H1 (cell line): ENCODE measurements at regions not wholly inside any gene's neighbourhood (a gene's known extent, or its start where the extent isn't known, plus 50 kb on each side); places are given as distances from the start of the nearest gene placed in this dataset.

Source experiments
- CTCF ChIA-PET: fragments of 300-600 bp; sonication (Branson Sonifier 250); formaldehyde crosslinking; loops from one replicate; lab custom pipeline; 2021; ENCODE audit not compliant: partially characterized antibody; lab: Charles Lee
- POLR2A ChIA-PET: fragments of 300-600 bp; sonication (Branson Sonifier 250); formaldehyde crosslinking; loops from one replicate; lab custom pipeline; 2021; ENCODE audit warnings: inconsistent platforms; ENCODE audit not compliant: partially characterized antibody; lab: Charles Lee
- DNase-seq, 2 experiments: peaks; one replicate each; pipeline versions ENCODE4 v3.0.0 to v3.0.0-alpha.2; 2010 to 2022; ENCODE audit warnings: low spot score in 2 of 2, low read depth in 1 of 2, mixed read lengths in 1 of 2
- FAIRE-seq: peaks from 2 replicates; lab custom pipeline; 2011; peaks lifted over from hg19 to GRCh38; lab: Jason Lieb, UNC
- H2AFZ ChIP-seq: 2 replicates; pipeline ENCODE4 v1.8.1; 2012; ENCODE audit warnings: low read length, inconsistent platforms
- H2AK5ac ChIP-seq: 2 replicates; pipeline ENCODE4 v1.6.1; 2013; ENCODE audit warnings: low read depth, low read length
- H2BK120ac ChIP-seq: replicated peaks from 2 replicates; pipeline ENCODE3; 2013; ENCODE audit warnings: low read depth, low read length, inconsistent platforms
- H2BK12ac ChIP-seq: 2 replicates; pipeline ENCODE4 v1.6.1; 2013; ENCODE audit warnings: low read depth, low read length
- H2BK15ac ChIP-seq: 2 replicates; pipeline ENCODE4 v1.6.1; 2013; ENCODE audit warnings: low read length
- H2BK20ac ChIP-seq: 2 replicates; pipeline ENCODE4 v1.6.1; 2013; ENCODE audit warnings: low read length
- H2BK5ac ChIP-seq: 2 replicates; pipeline ENCODE4 v1.6.1; 2013; ENCODE audit warnings: low read depth, low read length
- H3K14ac ChIP-seq: 2 replicates; pipeline ENCODE4 v1.6.1; 2013; ENCODE audit warnings: inconsistent platforms; ENCODE audit not compliant: insufficient read length
- H3K18ac ChIP-seq: 2 replicates; pipeline ENCODE4 v1.6.1; 2013; ENCODE audit warnings: low read length; ENCODE audit errors: extremely low read depth
- H3K23ac ChIP-seq: 2 replicates; pipeline ENCODE4 v1.6.1; 2013; ENCODE audit warnings: inconsistent platforms; ENCODE audit not compliant: insufficient read length
- H3K23me2 ChIP-seq: 2 replicates; pipeline ENCODE4 v1.6.1; 2013; ENCODE audit warnings: low read depth, low read length
- H3K27ac ChIP-seq: 2 replicates; pipeline ENCODE4 v1.6.1; 2011; ENCODE audit warnings: low read depth, low read length, inconsistent platforms
- H3K27me3 ChIP-seq, 4 experiments: replicated peaks in 1 of 4; 1 replicate in 1 of 4; 2 replicates in 3 of 4; pipeline versions ENCODE4 v1.6.1 to v1.8.1; 2011 to 2013; ENCODE audit warnings: low read length in 3 of 4, mild to moderate bottlenecking in 3 of 4, inconsistent platforms in 2 of 4, mixed read lengths in 2 of 4, moderate library complexity in 1 of 4; ENCODE audit not compliant: control insufficient read depth in 3 of 4, insufficient read depth in 3 of 4; ENCODE audit errors: extremely low read depth in 1 of 4
- H3K36me3 ChIP-seq, 4 experiments: 2 replicates each; pipeline versions ENCODE4 v1.6.1 to v1.8.1; 2011 to 2013; ENCODE audit warnings: mild to moderate bottlenecking in 4 of 4, low read length in 3 of 4, moderate library complexity in 2 of 4, control low read depth in 1 of 4, inconsistent platforms in 1 of 4; ENCODE audit not compliant: insufficient read depth in 4 of 4, control insufficient read depth in 2 of 4
- H3K4ac ChIP-seq: replicated peaks from 2 replicates; pipeline ENCODE3; 2013; ENCODE audit warnings: low read length, low read depth, mixed read lengths, inconsistent platforms; ENCODE audit not compliant: insufficient read length
- H3K4me1 ChIP-seq, 4 experiments: replicated peaks in 1 of 4; 1 replicate in 1 of 4; 2 replicates in 3 of 4; pipeline versions ENCODE4 v1.6.1 to v1.8.1; 2011 to 2013; ENCODE audit warnings: low read length in 3 of 4, inconsistent platforms in 2 of 4, mixed read lengths in 1 of 4; ENCODE audit not compliant: insufficient read depth in 4 of 4, control insufficient read depth in 3 of 4
- H3K4me2 ChIP-seq, 2 experiments: 2 replicates each; pipeline versions ENCODE4 v1.6.1 to v1.8.1; 2011 to 2013; ENCODE audit warnings: low read depth in 2 of 2, low read length in 2 of 2, control low read depth in 1 of 2, inconsistent platforms in 1 of 2, mild to moderate bottlenecking in 1 of 2; ENCODE audit not compliant: insufficient read depth in 1 of 2
- H3K4me3 ChIP-seq, 4 experiments: fragments of 200-600, 300-600 bp in 1 of 4; sonication (generic), shearing (Covaris generic), sonication (Bioruptor Twin) in 1 of 4; 2 replicates each; pipeline versions ENCODE4 v1.5.1 to v1.8.1; 2011 to 2016; ENCODE audit warnings: low read length in 4 of 4, low read depth in 3 of 4, control low read depth in 2 of 4, inconsistent platforms in 2 of 4, mild to moderate bottlenecking in 2 of 4, mixed read lengths in 1 of 4, moderate library complexity in 1 of 4; ENCODE audit not compliant: insufficient read depth in 2 of 4; ENCODE audit errors: extremely low read depth in 1 of 4
- H3K56ac ChIP-seq: replicated peaks from 2 replicates; pipeline ENCODE3; 2013; ENCODE audit warnings: low read depth, mild to moderate bottlenecking, mixed read lengths, low read length, inconsistent platforms; ENCODE audit not compliant: insufficient read length
- H3K79me1 ChIP-seq: 2 replicates; pipeline ENCODE4 v1.6.1; 2013; ENCODE audit warnings: low read depth, low read length, control low read depth
- H3K79me2 ChIP-seq, 2 experiments: 2 replicates each; pipeline versions ENCODE4 v1.6.1 to v1.8.1; 2012 to 2013; ENCODE audit warnings: low read length in 2 of 2, mild to moderate bottlenecking in 2 of 2, inconsistent platforms in 1 of 2; ENCODE audit not compliant: insufficient read depth in 2 of 2, control insufficient read depth in 1 of 2
- H3K9ac ChIP-seq, 4 experiments: replicated peaks in 1 of 4; 1 replicate in 1 of 4; 2 replicates in 3 of 4; pipeline versions ENCODE4 v1.6.1 to v1.8.1; 2011 to 2013; ENCODE audit warnings: low read depth in 3 of 4, low read length in 3 of 4, control low read depth in 2 of 4, mild to moderate bottlenecking in 2 of 4, moderate library complexity in 2 of 4, inconsistent platforms in 1 of 4; ENCODE audit errors: extremely low read depth in 1 of 4
- H3K9me3 ChIP-seq, 2 experiments: 2 replicates each; pipeline versions ENCODE4 v1.6.1 to v1.8.1; 2012 to 2013; ENCODE audit warnings: mild to moderate bottlenecking in 2 of 2, moderate library complexity in 2 of 2, control low read depth in 1 of 2, inconsistent platforms in 1 of 2, low read depth in 1 of 2, low read length in 1 of 2, mixed read lengths in 1 of 2; ENCODE audit not compliant: insufficient read depth in 2 of 2
- H4K20me1 ChIP-seq, 2 experiments: replicated peaks in 1 of 2; 2 replicates each; pipeline versions ENCODE3 to v1.8.1; 2011 to 2013; ENCODE audit warnings: inconsistent platforms in 2 of 2, low read length in 2 of 2, mild to moderate bottlenecking in 1 of 2; ENCODE audit not compliant: insufficient read depth in 2 of 2, control insufficient read depth in 1 of 2
- H4K5ac ChIP-seq: 2 replicates; pipeline ENCODE4 v1.6.1; 2013; ENCODE audit warnings: low read length, low read depth, mixed read lengths, inconsistent platforms; ENCODE audit not compliant: insufficient read length
- H4K8ac ChIP-seq: 2 replicates; pipeline ENCODE4 v1.8.0; 2013; ENCODE audit warnings: mild to moderate bottlenecking, moderate library complexity, low read length, inconsistent platforms; ENCODE audit not compliant: insufficient read depth; ENCODE audit errors: extremely low read depth
- H4K91ac ChIP-seq: replicated peaks from 2 replicates; pipeline ENCODE3; 2013; ENCODE audit warnings: low read length, mixed read lengths, inconsistent platforms; ENCODE audit not compliant: insufficient read length
- ASH2L ChIP-seq: fragments of 200-600, 300-600 bp; sonication (generic); IDR thresholded peaks from one replicate; pipeline ENCODE4 v1.7.1; 2017; ENCODE audit warnings: low read length
- ATF2 ChIP-seq: IDR thresholded peaks from 2 replicates; pipeline ENCODE4 v1.6.1; 2012; ENCODE audit warnings: low read length, inconsistent platforms
- BRCA1 ChIP-seq: IDR thresholded peaks from 2 replicates; pipeline ENCODE4 v1.6.1; 2012; ENCODE audit warnings: low read depth, low read length, improper control_type of control experiment
- CEBPB ChIP-seq: IDR thresholded peaks from 2 replicates; pipeline ENCODE4 v1.6.1; 2012; ENCODE audit warnings: low read depth, low read length
- EP300 ChIP-seq, 2 experiments: IDR thresholded peaks; 1 replicate in 1 of 2; 2 replicates in 1 of 2; pipeline ENCODE4 v1.6.1; 2011 to 2012; ENCODE audit warnings: low read depth in 2 of 2, low read length in 2 of 2, mild to moderate bottlenecking in 2 of 2, borderline replicate concordance in 1 of 2, inconsistent platforms in 1 of 2, moderate library complexity in 1 of 2
- FOSL1 ChIP-seq: IDR thresholded peaks from 2 replicates; pipeline ENCODE4 v1.6.1; 2011; ENCODE audit warnings: mild to moderate bottlenecking, low read depth, low read length, moderate library complexity; ENCODE audit not compliant: insufficient read depth
- HDAC2 ChIP-seq, 2 experiments: fragments of 300-600 bp in 1 of 2; sonication (generic) in 1 of 2; IDR thresholded peaks; 2 replicates each; pipeline ENCODE4 v1.6.1; 2011 to 2012; ENCODE audit warnings: low read depth in 2 of 2, low read length in 2 of 2, mild to moderate bottlenecking in 2 of 2, moderate library complexity in 2 of 2, borderline replicate concordance in 1 of 2, inconsistent platforms in 1 of 2
- PHF8 ChIP-seq: fragments of 200-600 bp; sonication (generic); conservative IDR thresholded peaks from 2 replicates; pipeline ENCODE4 v1.7.1; 2012; ENCODE audit warnings: low read depth, mild to moderate bottlenecking, inconsistent platforms, low read length, moderate library complexity
- RBBP5 ChIP-seq: IDR thresholded peaks from 2 replicates; pipeline ENCODE4 v1.7.1; 2012; ENCODE audit warnings: low read depth, mild to moderate bottlenecking, inconsistent platforms, low read length, moderate library complexity, borderline replicate concordance
- SIN3A ChIP-seq, 2 experiments: IDR thresholded peaks in 1 of 2; conservative IDR thresholded peaks in 1 of 2; 2 replicates each; pipeline ENCODE4 v1.6.1; 2011 to 2012; ENCODE audit warnings: low read length in 2 of 2, improper control_type of control experiment in 1 of 2, low read depth in 1 of 2, mild to moderate bottlenecking in 1 of 2
- SIX5 ChIP-seq: IDR thresholded peaks from 2 replicates; pipeline ENCODE4 v1.6.1; 2011; ENCODE audit warnings: mild to moderate bottlenecking, low read depth, low read length
- WGBS, 2 experiments: shearing (Covaris generic) in 1 of 2; methylation state at CpG; one replicate each; pipeline versions ENCODE4 v1.1.6 to v1.1.7; 2013 to 2015; ENCODE audit warnings: low lambda C conversion rate in 2 of 2, mixed read lengths in 2 of 2, inconsistent platforms in 1 of 2, low coverage in 1 of 2, missing lambda C conversion rate in 1 of 2; ENCODE audit not compliant: insufficient replicate concordance in 2 of 2, insufficient coverage in 1 of 2, insufficient read length in 1 of 2; ENCODE audit errors: extremely low coverage in 1 of 2, missing lambda C conversion rate in 1 of 2; 5-methylcytosine and 5-hydroxymethylcytosine counted together

- Histone ChIP-seq H3K23me2 (no peaks in the 10 kb centered on the region), H2BK20ac (no peak overlapping the region), H2BK120ac (no peak overlapping the region), H3K9ac (no peak overlapping the region), H3K27me3 (no peaks in the 10 kb centered on the region), H3K4ac (no peak overlapping the region), H2BK5ac (no peak overlapping the region), H2BK12ac (no peak overlapping the region), H3K4me3 (no peak overlapping the region), H4K5ac (no peak overlapping the region), H3K18ac (no peak overlapping the region), H4K20me1 (no peaks in the 10 kb centered on the region), H3K4me1 (no peaks in the 10 kb centered on the region), H3K23ac (no peak overlapping the region), H3K36me3 (peaks cover 0 to 5% (median 0%) of the 10 kb centered on the region in 4 experiments; a peak in 1 of 8 replicates), H2AK5ac (no peak overlapping the region), H2BK15ac (no peak overlapping the region), H3K14ac (no peak overlapping the region), H3K9me3 (peaks cover 0 to 7% of the 10 kb centered on the region in 2 experiments; a peak in 1 of 4 replicates), H3K27ac (no peak overlapping the region), H3K56ac (no peak overlapping the region), H3K79me2 (no peaks in the 10 kb centered on the region), H4K91ac (no peak overlapping the region), H3K4me2 (no peak overlapping the region), H2AFZ (no peak overlapping the region), H4K8ac (no peak overlapping the region), H3K79me1 (no peaks in the 10 kb centered on the region)
- WGBS, 2 experiments, result 91% methylated on average over 2 of the region's 2 CpGs; no CpG with 5 or more reads in 1 of the 2 experiments
- no peak for DNase-seq
- ChIA-PET CTCF (no interaction called here), POLR2A (no interaction called here)
- FAIRE-seq, result no peak
- TF ChIP-seq RBBP5, result no peak
- TF ChIP-seq HDAC2 (IDR thresholded peaks at IDR 0.05; ENCODE audit: borderline replicate concordance in 1 of 2, low read depth in 2 of 2, low read length in 2 of 2), result no peak
- TF ChIP-seq FOSL1, result no peak
- no peak for TF ChIP-seq ATF2
- TF ChIP-seq EP300 (IDR thresholded peaks at IDR 0.05; ENCODE audit: borderline replicate concordance in 1 of 2, low read depth in 2 of 2, low read length in 2 of 2), result no peak
- TF ChIP-seq PHF8, result no peak
- no peak for TF ChIP-seq SIX5
- no peak for TF ChIP-seq CEBPB
- TF ChIP-seq BRCA1, result no peak
- TF ChIP-seq ASH2L, result no peak
- no peak for TF ChIP-seq SIN3A (conservative IDR thresholded peaks at IDR 0.05 in 1 of 2, IDR thresholded peaks at IDR 0.05 in 1 of 2; ENCODE audit: low read depth in 1 of 2, low read length in 2 of 2)
These were observed 73.9 kb downstream of the EBNA1BP2 start for GRCh38 chr1:43098200-43098599.
